ENCODE measurements at regions not wholly inside any gene's neighbourhood (a gene's known extent, or its start where the extent isn't known, plus 50 kb on each side); places are given as distances from the start of the nearest gene placed in this dataset.

GRCh38 chr16:25563700-25564099 lies 128.1 kb upstream of the HS3ST4 start:
- TF ChIP-seq CTCF (IDR thresholded peaks at IDR 0.05) (no peak), POLR2A (IDR thresholded peaks at IDR 0.05) (no peak)
